Rectal smooth muscle tissue (tissue), 1 donor: ENCODE measurements at regions not wholly inside any gene's neighbourhood (a gene's known extent, or its start where the extent isn't known, plus 50 kb on each side); places are given as distances from the start of the nearest gene placed in this dataset.

Source experiments
- H3K27ac ChIP-seq: one replicate; pipeline ENCODE4 v1.7.0; 2013; ENCODE audit warnings: low read depth, low read length, inconsistent platforms
- H3K27me3 ChIP-seq: one replicate; pipeline ENCODE4 v1.7.0; 2013; ENCODE audit warnings: low read length; ENCODE audit not compliant: control insufficient read depth, insufficient read depth
- H3K36me3 ChIP-seq: one replicate; pipeline ENCODE4 v1.7.0; 2013; ENCODE audit warnings: low read length; ENCODE audit not compliant: control insufficient read depth, insufficient read depth
- H3K4me1 ChIP-seq: one replicate; pipeline ENCODE4 v1.7.0; 2013; ENCODE audit warnings: low read length; ENCODE audit not compliant: control insufficient read depth, insufficient read depth
- H3K4me3 ChIP-seq: one replicate; pipeline ENCODE4 v1.7.0; 2013; ENCODE audit warnings: low read length
- H3K9ac ChIP-seq: one replicate; pipeline ENCODE4 v1.7.0; 2013; ENCODE audit warnings: low read length

GRCh38 chr9:36748322-36748899, 175.7 kb downstream of the MELK start:
- Histone ChIP-seq H3K36me3 (no peaks in the 10 kb centered on the region), H3K4me3 (no peak overlapping the region), H3K9ac (no peak overlapping the region), H3K27ac (no peak overlapping the region), H3K4me1 (no peaks in the 10 kb centered on the region), H3K27me3 (peaks cover 2% of the 10 kb centered on the region)

GRCh38 chr9:36749461-36749860, 176.8 kb downstream of the MELK start:
- Histone ChIP-seq H3K36me3 (no peaks in the 10 kb centered on the region), H3K27me3 (peaks cover 4% of the 10 kb centered on the region), H3K4me1 (no peaks in the 10 kb centered on the region)

GRCh38 chr9:36750630-36751029, 177.9 kb downstream of the MELK start:
- H3K9ac ChIP-seq = no peak overlapping the region
- H3K36me3 ChIP-seq = no peaks in the 10 kb centered on the region
- H3K27ac ChIP-seq = no peak overlapping the region
- peaks cover 5% of the 10 kb centered on the region for H3K27me3 ChIP-seq
- no peak overlapping the region for H3K4me3 ChIP-seq
- H3K4me1 ChIP-seq = no peaks in the 10 kb centered on the region

More at GRCh38 chr9:36749461-36749860, 176.8 kb downstream of the MELK start:
- no peak overlapping the region for H3K27ac ChIP-seq
- no peak overlapping the region for H3K9ac ChIP-seq
- no peak overlapping the region for H3K4me3 ChIP-seq

- no peak overlapping the region for H3K27ac ChIP-seq
- no peaks in the 10 kb centered on the region for H3K36me3 ChIP-seq
- H3K27me3 ChIP-seq = peaks cover 6% of the 10 kb centered on the region
- no peak overlapping the region for H3K4me3 ChIP-seq
- no peak overlapping the region for H3K9ac ChIP-seq
- no peaks in the 10 kb centered on the region for H3K4me1 ChIP-seq
These were observed 182.3 kb downstream of the MELK start for GRCh38 chr9:36755019-36755418.

GRCh38 chr9:36759141-36759540, 186.4 kb downstream of the MELK start:
- H3K9ac ChIP-seq = no peak overlapping the region
- H3K4me3 ChIP-seq = no peak overlapping the region
- no peaks in the 10 kb centered on the region for H3K4me1 ChIP-seq
- H3K27ac ChIP-seq = no peak overlapping the region
- H3K27me3 ChIP-seq = peaks cover 6% of the 10 kb centered on the region
- no peaks in the 10 kb centered on the region for H3K36me3 ChIP-seq

GRCh38 chr9:36759976-36760375, 187.3 kb downstream of the MELK start:
- H3K36me3 ChIP-seq = no peaks in the 10 kb centered on the region
- no peak overlapping the region for H3K9ac ChIP-seq
- no peak overlapping the region for H3K27ac ChIP-seq
- no peaks in the 10 kb centered on the region for H3K4me1 ChIP-seq
- H3K4me3 ChIP-seq = no peak overlapping the region
- peaks cover 6% of the 10 kb centered on the region for H3K27me3 ChIP-seq

- Histone ChIP-seq H3K9ac (no peak overlapping the region), H3K4me1 (no peaks in the 10 kb centered on the region), H3K4me3 (no peak overlapping the region), H3K27ac (no peak overlapping the region), H3K27me3 (peaks cover 6% of the 10 kb centered on the region), H3K36me3 (no peaks in the 10 kb centered on the region)
These were observed 188.1 kb downstream of the MELK start for GRCh38 chr9:36760667-36761420.

GRCh38 chr9:36762958-36763357, 190.3 kb downstream of the MELK start:
- Histone ChIP-seq H3K4me1 (no peaks in the 10 kb centered on the region), H3K36me3 (no peaks in the 10 kb centered on the region), H3K9ac (no peak overlapping the region), H3K4me3 (no peak overlapping the region), H3K27me3 (peaks cover 6% of the 10 kb centered on the region), H3K27ac (no peak overlapping the region)

- H3K36me3 ChIP-seq = no peaks in the 10 kb centered on the region
- peaks cover 6% of the 10 kb centered on the region for H3K27me3 ChIP-seq
- H3K27ac ChIP-seq = no peak overlapping the region
- H3K9ac ChIP-seq = no peak overlapping the region
- no peaks in the 10 kb centered on the region for H3K4me1 ChIP-seq
- no peak overlapping the region for H3K4me3 ChIP-seq
These were observed 191.1 kb downstream of the MELK start for GRCh38 chr9:36763778-36764177.

GRCh38 chr9:36764364-36765076, 191.8 kb downstream of the MELK start:
- peaks cover 6% of the 10 kb centered on the region for H3K27me3 ChIP-seq
- H3K36me3 ChIP-seq = no peaks in the 10 kb centered on the region
- H3K27ac ChIP-seq = no peak overlapping the region
- no peaks in the 10 kb centered on the region for H3K4me1 ChIP-seq
- no peak overlapping the region for H3K9ac ChIP-seq
- H3K4me3 ChIP-seq = no peak overlapping the region

- H3K9ac ChIP-seq = no peak overlapping the region
- H3K4me3 ChIP-seq = no peak overlapping the region
- no peaks in the 10 kb centered on the region for H3K36me3 ChIP-seq
- no peak overlapping the region for H3K27ac ChIP-seq
- H3K27me3 ChIP-seq = peaks cover 6% of the 10 kb centered on the region
- no peaks in the 10 kb centered on the region for H3K4me1 ChIP-seq
These were observed 192.3 kb downstream of the MELK start for GRCh38 chr9:36765077-36765390.

GRCh38 chr9:36765468-36766341, 193.0 kb downstream of the MELK start:
- Histone ChIP-seq H3K9ac (no peak overlapping the region), H3K36me3 (no peaks in the 10 kb centered on the region), H3K4me3 (peak overlapping the region; percentile 38), H3K4me1 (no peaks in the 10 kb centered on the region), H3K27me3 (peaks cover 6% of the 10 kb centered on the region), H3K27ac (no peak overlapping the region)
